ENCODE measurements at regions not wholly inside any gene's neighbourhood (a gene's known extent, or its start where the extent isn't known, plus 50 kb on each side); places are given as distances from the start of the nearest gene placed in this dataset.

GRCh38 chr16:85387171-85387507 lies 226.0 kb upstream of the GSE1 start:
- TF ChIP-seq SIN3A (IDR thresholded peaks at IDR 0.05; ENCODE audit: borderline replicate concordance, insufficient read depth, low read length) (no peak), TAF1 (IDR thresholded peaks at IDR 0.05; ENCODE audit: borderline replicate concordance, insufficient read depth, low read length) (no peak), POLR2AphosphoS5 (IDR thresholded peaks at IDR 0.05; ENCODE audit: low read depth, low read length) (no peak), REST (IDR thresholded peaks at IDR 0.05; ENCODE audit: insufficient read depth in 1 of 2, low read depth in 2 of 2, low read length in 2 of 2) (no peak), FOXP2 (optimal IDR thresholded peaks at IDR 0.05; ENCODE audit: borderline replicate concordance, extremely low read depth, extremely low read length, insufficient read depth) (no peak)

- TF ChIP-seq SIN3A (IDR thresholded peaks at IDR 0.05; ENCODE audit: borderline replicate concordance, insufficient read depth, low read length) (no peak), REST (IDR thresholded peaks at IDR 0.05; ENCODE audit: insufficient read depth in 1 of 2, low read depth in 2 of 2, low read length in 2 of 2) (no peak), POLR2AphosphoS5 (IDR thresholded peaks at IDR 0.05; ENCODE audit: low read depth, low read length) (no peak), TAF1 (IDR thresholded peaks at IDR 0.05; ENCODE audit: borderline replicate concordance, insufficient read depth, low read length) (no peak), FOXP2 (optimal IDR thresholded peaks at IDR 0.05; ENCODE audit: borderline replicate concordance, extremely low read depth, extremely low read length, insufficient read depth) (no peak)
Observed at GRCh38 chr16:85387731-85388295, 225.3 kb upstream of the GSE1 start.

- TF ChIP-seq POLR2AphosphoS5 (IDR thresholded peaks at IDR 0.05; ENCODE audit: low read depth, low read length) = no peak
- TF ChIP-seq REST (IDR thresholded peaks at IDR 0.05; ENCODE audit: insufficient read depth in 1 of 2, low read depth in 2 of 2, low read length in 2 of 2) = no peak
Observed at GRCh38 chr16:85389679-85390470, 223.2 kb upstream of the GSE1 start.

DNA sequence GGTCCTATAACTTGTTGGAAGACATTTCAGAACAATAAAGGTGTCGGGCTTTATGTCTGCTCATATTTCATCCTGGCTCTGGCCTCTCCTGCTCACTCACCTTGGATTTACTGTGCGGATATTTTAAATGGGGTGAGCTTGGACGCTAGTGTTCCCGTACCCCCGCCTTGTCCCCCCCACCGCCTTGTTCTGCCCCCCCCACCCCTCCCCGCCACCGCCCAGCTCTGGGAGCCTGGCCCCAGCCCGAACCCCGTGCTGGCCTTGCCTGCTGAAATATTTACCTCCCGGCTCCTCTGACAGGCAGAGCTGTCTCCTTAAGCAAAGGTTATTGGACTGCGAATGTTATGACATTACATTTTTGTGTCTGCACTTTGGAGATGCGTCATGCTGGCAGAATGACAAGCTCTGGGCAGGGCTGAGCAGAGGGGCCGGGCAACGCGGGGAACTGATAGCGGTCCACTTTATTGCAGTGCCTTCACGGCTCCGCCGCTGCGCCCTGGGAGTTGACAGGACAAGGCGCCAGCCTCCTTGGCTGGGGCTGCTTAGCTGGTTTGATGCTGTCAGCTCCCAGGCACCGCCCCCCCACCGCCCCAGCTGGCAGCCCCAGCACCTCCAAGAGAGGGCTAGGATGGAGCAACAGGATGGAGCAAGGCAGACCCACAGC lies 222.5 kb upstream of the GSE1 start:
- no peak for TF ChIP-seq POLR2AphosphoS5 (IDR thresholded peaks at IDR 0.05; ENCODE audit: low read depth, low read length)
- no peak for TF ChIP-seq SIN3A (IDR thresholded peaks at IDR 0.05; ENCODE audit: borderline replicate concordance, insufficient read depth, low read length)
- no peak for TF ChIP-seq REST (IDR thresholded peaks at IDR 0.05; ENCODE audit: insufficient read depth in 1 of 2, low read depth in 2 of 2, low read length in 2 of 2)
- no peak for TF ChIP-seq FOXP2 (optimal IDR thresholded peaks at IDR 0.05; ENCODE audit: borderline replicate concordance, extremely low read depth, extremely low read length, insufficient read depth)
- TF ChIP-seq TAF1 (IDR thresholded peaks at IDR 0.05; ENCODE audit: borderline replicate concordance, insufficient read depth, low read length) = no peak
